ENCODE measurements at regions not wholly inside any gene's neighbourhood (a gene's known extent, or its start where the extent isn't known, plus 50 kb on each side); places are given as distances from the start of the nearest gene placed in this dataset.
"Not testable (repeated sequence)": the region's sequence is repeated elsewhere in the genome, so short reads cannot be mapped to it uniquely, and the experiment has no call there.

DNA sequence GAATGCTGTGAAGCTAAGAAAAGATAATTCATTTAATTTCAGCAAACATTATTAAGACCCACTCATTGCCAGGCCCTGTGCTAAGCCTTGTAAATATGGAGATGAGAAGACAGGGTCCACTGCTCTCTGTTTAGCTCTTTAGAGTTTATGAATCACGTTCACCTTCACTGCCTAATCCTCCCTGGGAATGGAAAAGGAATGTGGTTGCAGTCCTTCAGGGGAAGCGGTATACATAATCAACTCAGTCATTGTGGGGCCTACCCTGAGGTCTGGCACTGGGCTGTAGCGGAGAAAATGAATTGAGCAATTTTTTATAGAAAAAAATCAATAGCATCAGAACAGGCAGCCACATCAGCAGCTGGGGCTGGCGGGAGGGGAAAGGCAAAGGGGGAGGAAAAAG lies 412.1 kb upstream of the NFIA start:
- DNase-seq: no peak

DNA sequence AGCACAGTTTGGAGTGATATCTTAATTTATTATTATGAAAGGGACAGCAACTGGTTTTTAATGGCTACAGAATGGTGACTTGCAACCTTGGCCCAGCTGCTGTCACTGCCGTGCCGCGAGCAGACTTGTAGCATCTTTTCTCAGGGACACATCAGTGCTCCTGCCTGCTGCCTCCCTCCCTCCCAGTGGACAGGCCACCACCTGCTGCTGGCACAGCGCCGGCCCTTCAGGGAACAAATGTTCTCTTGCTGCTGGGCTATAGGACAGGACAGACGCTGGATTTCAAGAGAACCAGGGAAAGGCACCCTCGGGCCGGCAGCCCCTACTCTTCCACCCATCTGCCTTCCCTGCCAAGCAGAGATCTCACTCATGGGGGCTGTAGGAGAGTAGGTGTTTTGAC lies 413.8 kb upstream of the NFIA start:
- DNase-seq: no peak

GRCh38 chr1:60665311-60665710 lies 417.1 kb upstream of the NFIA start:
- no peak for DNase-seq

DNA sequence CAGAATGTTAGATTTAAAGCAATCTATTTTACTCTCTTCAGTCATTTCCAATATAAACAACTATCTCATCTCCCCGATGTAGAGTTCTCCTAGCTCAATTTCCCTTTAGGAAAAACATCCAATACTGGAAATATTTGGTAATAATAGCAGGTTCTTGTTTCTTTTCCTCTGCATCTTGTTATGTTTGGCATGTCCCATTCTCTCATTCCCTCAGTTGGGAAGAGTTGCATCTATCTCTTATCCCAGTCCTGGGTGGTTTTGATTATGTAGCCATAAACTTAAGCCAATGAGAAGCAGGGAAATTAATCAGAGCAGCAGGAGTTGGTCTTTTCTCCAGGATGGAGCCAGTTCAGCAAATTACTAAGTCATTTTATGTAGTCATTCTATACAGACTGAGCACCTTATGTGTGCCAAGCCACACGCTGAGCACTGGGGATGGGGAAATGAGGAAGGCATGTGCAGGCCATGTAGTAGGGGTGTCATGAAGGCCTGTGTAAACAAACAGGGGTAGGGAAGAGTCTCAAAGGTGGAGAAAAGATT lies 418.2 kb upstream of the NFIA start:
- no peak for DNase-seq

DNA sequence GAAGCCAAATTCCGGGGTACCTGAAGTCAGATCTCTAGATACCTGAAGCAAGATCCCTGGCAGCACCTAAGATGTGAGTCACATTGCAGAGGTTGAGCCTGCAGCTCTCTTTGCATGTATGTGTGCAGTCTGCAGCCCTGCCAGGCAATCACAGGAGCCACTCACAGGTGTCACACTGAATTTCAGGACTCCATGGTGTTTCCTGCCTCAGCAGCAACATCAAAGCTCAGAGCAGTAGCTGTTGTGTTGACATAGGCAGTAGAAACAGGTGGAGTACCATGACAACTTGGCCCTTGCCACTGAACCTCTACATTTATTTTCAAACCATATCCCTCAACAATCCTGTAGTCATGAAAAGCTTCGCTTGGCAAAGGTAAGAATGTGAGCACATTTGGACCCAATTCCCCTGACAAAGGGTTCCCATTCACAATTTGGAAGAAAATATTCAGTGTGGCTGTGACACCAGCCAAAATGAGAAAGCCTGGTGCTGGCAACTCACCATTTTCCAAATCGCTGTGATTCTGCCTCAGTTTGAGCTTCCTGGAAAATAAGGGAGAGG lies 419.8 kb upstream of the NFIA start:
- DNase-seq: peak in 1 of 2 donors; percentile 12

GRCh38 chr1:60657926-60658325 lies 424.4 kb upstream of the NFIA start:
- no peak for DNase-seq

- DNase-seq: no peak
Observed at GRCh38 chr1:60655679-60656355, 426.5 kb upstream of the NFIA start.

DNA sequence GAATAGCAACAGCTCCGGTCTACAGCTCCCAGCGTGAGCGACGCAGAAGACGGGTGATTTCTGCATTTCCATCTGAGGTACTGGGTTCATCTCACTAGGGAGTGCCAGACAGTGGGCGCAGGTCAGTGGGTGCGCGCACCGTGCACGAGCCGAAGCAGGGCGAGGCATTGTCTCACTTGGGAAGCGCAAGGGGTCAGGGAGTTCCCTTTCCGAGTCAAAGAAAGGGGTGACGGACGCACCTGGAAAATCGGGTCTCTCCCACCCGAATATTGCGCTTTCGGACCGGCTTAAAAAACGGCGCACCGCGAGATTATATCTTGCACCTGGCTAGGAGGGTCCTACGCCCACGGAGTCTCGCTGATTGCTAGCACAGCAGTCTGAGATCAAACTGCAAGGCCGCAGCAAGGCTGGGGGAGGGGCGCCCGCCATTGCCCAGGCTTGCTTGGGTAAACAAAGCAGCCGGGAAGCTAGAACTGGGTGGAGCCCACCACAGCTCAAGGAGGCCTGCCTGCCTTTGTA lies 442.3 kb upstream of the NFIA start:
- DNase-seq: not testable (repeated sequence)

DNA sequence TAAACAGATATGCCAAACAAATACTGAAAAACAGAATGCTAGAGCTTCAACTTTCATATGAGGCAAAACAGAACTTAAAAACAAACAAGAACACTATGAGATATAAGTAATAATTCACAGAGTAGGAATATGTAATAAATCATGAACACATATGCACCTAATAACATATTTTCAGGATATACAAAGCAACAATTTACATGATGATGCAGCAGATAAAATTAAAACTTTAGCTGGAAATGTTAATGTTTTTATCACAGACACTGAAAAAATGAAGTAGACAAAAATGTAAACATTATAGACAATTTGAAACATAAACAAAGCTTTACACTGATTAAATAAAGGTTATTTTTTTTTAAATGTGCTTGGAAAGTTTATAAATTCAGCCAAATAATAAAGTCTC lies 443.1 kb upstream of the NFIA start:
- no peak for DNase-seq

GRCh38 chr1:60637651-60638050 lies 444.7 kb upstream of the NFIA start:
- no peak for DNase-seq

DNA sequence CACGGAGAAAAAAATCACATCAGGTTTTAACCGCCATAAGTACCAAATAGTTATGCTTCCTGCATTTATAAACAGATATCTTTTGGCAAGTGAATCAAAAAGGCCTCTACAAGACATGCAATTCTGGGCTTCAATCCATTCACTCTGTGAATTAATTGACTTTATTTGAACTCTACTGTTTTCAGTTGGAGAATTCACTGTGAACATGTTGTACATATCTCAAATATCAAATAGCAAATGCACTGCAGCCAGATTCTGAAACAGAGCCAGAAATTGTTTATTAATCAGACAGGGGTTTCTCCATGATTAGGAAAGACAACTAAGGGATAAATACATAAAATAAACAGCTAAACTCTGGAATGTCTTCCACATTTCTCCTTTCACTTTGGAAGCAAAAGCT lies 445.4 kb upstream of the NFIA start:
- DNase-seq: peak; percentile 74 to 75

DNA sequence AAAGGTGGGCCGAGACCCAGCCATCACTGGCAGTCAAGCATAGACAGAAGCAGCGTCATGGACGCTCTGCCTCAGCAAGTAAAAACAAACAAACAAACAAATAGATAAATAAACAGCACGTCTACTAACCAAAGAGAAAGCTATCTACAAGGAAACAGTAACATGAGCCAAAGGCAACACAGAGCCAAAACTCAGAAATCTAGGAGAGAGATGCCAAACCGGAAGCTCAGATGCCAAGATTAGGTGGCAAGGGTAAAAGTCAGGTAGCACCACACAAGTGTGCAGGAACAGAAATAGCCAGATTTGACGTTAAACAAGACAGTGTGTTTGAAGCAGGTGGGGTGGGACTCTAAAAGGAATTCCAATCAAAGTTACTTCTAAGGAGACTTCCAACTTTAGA lies 448.3 kb upstream of the NFIA start:
- no peak for DNase-seq

GRCh38 chr1:60622486-60622885 lies 459.9 kb upstream of the NFIA start:
- no peak for DNase-seq

GRCh38 chr1:60621368-60621851 lies 461.0 kb upstream of the NFIA start:
- peak; percentile 72 to 82 for DNase-seq

DNA sequence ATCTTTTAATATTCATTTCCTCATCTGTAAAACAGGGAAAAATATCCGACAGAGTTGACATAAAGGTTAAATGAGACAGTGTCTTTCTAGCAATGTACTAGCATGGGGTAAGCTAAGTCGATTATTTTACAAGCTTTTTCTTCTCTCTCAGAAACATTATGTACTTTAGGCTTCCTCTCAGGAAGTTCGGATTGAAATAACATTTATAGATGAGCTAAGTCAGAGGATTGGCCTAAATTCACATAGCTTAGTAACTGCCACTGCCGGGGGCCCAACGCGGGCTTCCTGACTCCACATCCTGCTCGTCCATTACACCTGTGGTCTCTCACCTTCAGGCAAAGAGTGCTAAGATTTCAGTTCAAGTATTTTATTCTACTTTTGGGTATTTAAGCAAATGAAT lies 462.3 kb upstream of the NFIA start:
- no peak for DNase-seq

DNA sequence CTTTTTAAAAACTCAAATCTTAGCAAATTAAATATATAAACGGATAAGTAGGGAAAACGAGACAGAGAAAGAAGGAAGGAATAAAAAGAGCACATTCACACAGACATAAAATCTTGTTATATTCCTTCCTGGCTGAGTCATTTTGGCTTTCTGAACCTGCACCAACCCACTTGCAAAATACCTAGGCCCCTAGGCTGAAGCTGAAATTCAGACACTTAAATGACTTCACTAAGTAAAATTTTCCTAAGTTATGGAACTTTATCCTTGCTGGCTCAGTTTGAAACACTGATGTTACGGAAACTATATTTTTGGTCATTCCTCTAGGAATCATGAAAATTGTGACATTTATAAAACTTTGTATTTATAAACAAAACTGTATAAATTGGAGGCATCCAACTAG lies 462.8 kb upstream of the NFIA start:
- DNase-seq: no peak

DNA sequence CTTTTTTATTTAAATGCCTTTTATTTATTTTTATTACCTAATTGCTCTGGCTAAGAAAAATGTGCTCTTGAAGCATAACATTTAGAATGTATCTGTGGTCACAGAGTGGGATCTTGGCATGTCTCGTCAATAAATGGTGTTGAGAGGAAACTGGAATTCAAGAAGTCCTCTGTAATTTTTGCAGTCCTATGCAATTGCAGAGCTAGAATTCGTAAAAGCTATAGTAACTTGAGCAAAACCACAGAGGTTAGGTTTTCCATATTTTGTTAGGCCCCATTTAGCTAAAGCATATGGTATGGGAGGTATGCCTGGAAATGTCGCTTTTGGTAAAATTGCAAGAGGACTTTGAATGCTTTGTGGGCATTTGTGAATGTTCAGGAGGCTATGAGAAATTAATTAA lies 466.7 kb upstream of the NFIA start:
- no peak for DNase-seq

GRCh38 chr1:60612790-60613189 lies 469.6 kb upstream of the NFIA start:
- DNase-seq: no peak

- not testable (repeated sequence) for DNase-seq
Observed at GRCh38 chr1:60606921-60607320, 475.4 kb upstream of the NFIA start.

- no peak for DNase-seq
Observed at GRCh38 chr1:60600532-60600931, 481.8 kb upstream of the NFIA start.

- DNase-seq: no peak
Observed at GRCh38 chr1:60599574-60599973, 482.8 kb upstream of the NFIA start.

DNA sequence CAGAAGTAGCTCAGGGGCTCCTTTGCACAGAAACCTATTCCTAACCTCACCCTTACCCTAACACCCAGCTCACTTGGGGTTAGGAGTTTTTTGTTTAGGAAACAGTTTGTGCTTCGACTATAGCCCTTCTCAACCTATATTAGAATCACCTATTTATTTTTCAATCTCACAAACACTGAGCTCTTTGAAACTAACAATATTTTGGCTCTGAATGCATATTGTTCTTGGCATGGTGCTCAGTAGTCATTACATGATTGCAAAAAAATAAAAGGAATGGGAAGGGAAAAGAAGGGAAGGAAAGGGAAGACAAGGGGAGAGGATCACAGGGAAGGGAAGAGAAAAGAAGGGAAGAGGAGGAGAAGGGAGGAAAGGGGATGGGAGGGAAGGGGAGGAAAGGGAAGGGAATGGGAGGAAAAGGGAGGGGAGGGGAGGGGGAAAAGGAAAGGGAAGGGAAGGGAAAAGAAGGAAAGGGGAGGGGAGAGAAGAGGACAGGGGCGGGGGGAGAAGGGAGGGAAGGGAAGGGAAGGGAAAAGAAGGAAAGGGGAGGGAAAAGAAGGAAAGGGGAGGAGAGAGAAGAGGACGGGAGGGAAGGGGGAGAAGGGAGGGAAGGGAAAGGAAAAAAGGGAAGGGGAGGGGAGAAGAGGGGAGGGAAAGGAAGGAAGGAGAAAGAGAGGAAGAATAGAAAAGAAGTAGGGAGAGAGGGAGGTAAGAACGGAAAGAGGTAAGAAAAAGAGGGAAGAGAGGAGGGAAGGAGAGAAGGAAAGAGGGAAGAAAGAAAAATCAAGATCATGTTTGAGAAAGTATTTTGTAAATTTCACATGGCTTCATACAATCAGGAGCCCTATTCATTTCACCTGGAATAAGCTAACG lies 484.1 kb upstream of the NFIA start:
- no peak for DNase-seq

All from right lung (tissue), 2 donors.